Fibroblast of lung (primary cell): ENCODE measurements at regions not wholly inside any gene's neighbourhood (a gene's known extent, or its start where the extent isn't known, plus 50 kb on each side); places are given as distances from the start of the nearest gene placed in this dataset.

Source experiments
- DNase-seq, 2 donors: peaks; one replicate each; pipeline versions ENCODE4 v3.0.0 to v3.0.0-alpha.2; 2010; ENCODE audit warnings: low read depth in 2 of 2
- H2AFZ ChIP-seq: 2 replicates; pipeline ENCODE4 v1.5.1; 2012; ENCODE audit warnings: low read length, control low read depth, inconsistent platforms
- H3K27ac ChIP-seq: 2 replicates; pipeline ENCODE4 v1.5.1; 2011; ENCODE audit warnings: low read length, control low read depth; ENCODE audit not compliant: insufficient read depth
- H3K27me3 ChIP-seq: 2 replicates; pipeline ENCODE4 v1.5.1; 2011; ENCODE audit warnings: mild to moderate bottlenecking, low read length; ENCODE audit not compliant: control insufficient read depth, insufficient read depth
- H3K36me3 ChIP-seq: 2 replicates; pipeline ENCODE4 v1.5.1; 2011; ENCODE audit warnings: low read length; ENCODE audit not compliant: control insufficient read depth, insufficient read depth
- H3K4me1 ChIP-seq: 2 replicates; pipeline ENCODE4 v1.5.1; 2011; ENCODE audit warnings: low read length; ENCODE audit not compliant: control insufficient read depth, insufficient read depth; ENCODE audit errors: extremely low read depth
- H3K4me2 ChIP-seq: 2 replicates; pipeline ENCODE4 v1.5.1; 2011; ENCODE audit warnings: low read length, control low read depth; ENCODE audit not compliant: insufficient read depth; ENCODE audit errors: extremely low read depth
- H3K4me3 ChIP-seq, 4 experiments: fragments of 200-600 bp in 1 of 4; sonication (generic) in 1 of 4; replicated peaks in 1 of 4; 2 replicates each; pipeline ENCODE4 v1.5.1; 2011 to 2016; ENCODE audit warnings: low read length in 4 of 4, low read depth in 3 of 4, mild to moderate bottlenecking in 3 of 4, control low read depth in 2 of 4, inconsistent platforms in 1 of 4, mixed read lengths in 1 of 4; ENCODE audit not compliant: insufficient read depth in 1 of 4; ENCODE audit errors: control extremely low read depth in 1 of 4
- H3K79me2 ChIP-seq: 2 replicates; pipeline ENCODE4 v1.5.1; 2012; ENCODE audit warnings: mild to moderate bottlenecking, low read length, inconsistent platforms; ENCODE audit not compliant: control insufficient read depth, insufficient read depth
- H3K9ac ChIP-seq: 2 replicates; pipeline ENCODE4 v1.5.1; 2011; ENCODE audit warnings: mild to moderate bottlenecking, low read length, control low read depth; ENCODE audit not compliant: insufficient read depth
- H3K9me3 ChIP-seq: 2 replicates; pipeline ENCODE4 v1.5.1; 2012; ENCODE audit warnings: low read depth, low read length; ENCODE audit not compliant: control insufficient read depth, insufficient read depth
- H4K20me1 ChIP-seq: 2 replicates; pipeline ENCODE4 v1.5.1; 2011; ENCODE audit warnings: low read length; ENCODE audit not compliant: control insufficient read depth, insufficient read depth; ENCODE audit errors: extremely low read depth
- EZH2 ChIP-seq: IDR thresholded peaks from 2 replicates; pipeline ENCODE4 v1.5.1; 2012; ENCODE audit warnings: low read length, control low read depth, mild to moderate bottlenecking; ENCODE audit errors: missing control alignments
- TF ChIP-seq, protein P1 (sequence below), 2 donors: IDR thresholded peaks in 1 of 2; conservative IDR thresholded peaks in 1 of 2; 1 replicate in 1 of 2; 2 replicates in 1 of 2; pipeline ENCODE4 v1.5.1; 2011 to 2012; ENCODE audit warnings: low read length in 2 of 2, control low read depth in 1 of 2, inconsistent platforms in 1 of 2, low read depth in 1 of 2, mild to moderate bottlenecking in 1 of 2

GRCh38 chr13:44726778-44727177 is 150.6 kb upstream of the TSC22D1 start:
- Histone ChIP-seq H3K4me3 (no peak overlapping the region), H3K9ac (no peak overlapping the region), H4K20me1 (no peaks in the 10 kb centered on the region), H3K27ac (peak overlapping the region; percentile 64), H3K9me3 (no peaks in the 10 kb centered on the region), H3K4me1 (peaks cover 4% of the 10 kb centered on the region), H3K27me3 (no peaks in the 10 kb centered on the region), H3K79me2 (no peaks in the 10 kb centered on the region), H3K4me2 (no peak overlapping the region), H3K36me3 (no peaks in the 10 kb centered on the region), H2AFZ (no peak overlapping the region)
- no peak for DNase-seq
- TF ChIP-seq EZH2: no peak
- TF ChIP-seq, protein P1, sequence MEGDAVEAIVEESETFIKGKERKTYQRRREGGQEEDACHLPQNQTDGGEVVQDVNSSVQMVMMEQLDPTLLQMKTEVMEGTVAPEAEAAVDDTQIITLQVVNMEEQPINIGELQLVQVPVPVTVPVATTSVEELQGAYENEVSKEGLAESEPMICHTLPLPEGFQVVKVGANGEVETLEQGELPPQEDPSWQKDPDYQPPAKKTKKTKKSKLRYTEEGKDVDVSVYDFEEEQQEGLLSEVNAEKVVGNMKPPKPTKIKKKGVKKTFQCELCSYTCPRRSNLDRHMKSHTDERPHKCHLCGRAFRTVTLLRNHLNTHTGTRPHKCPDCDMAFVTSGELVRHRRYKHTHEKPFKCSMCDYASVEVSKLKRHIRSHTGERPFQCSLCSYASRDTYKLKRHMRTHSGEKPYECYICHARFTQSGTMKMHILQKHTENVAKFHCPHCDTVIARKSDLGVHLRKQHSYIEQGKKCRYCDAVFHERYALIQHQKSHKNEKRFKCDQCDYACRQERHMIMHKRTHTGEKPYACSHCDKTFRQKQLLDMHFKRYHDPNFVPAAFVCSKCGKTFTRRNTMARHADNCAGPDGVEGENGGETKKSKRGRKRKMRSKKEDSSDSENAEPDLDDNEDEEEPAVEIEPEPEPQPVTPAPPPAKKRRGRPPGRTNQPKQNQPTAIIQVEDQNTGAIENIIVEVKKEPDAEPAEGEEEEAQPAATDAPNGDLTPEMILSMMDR (conservative IDR thresholded peaks at IDR 0.05 in 1 of 2, IDR thresholded peaks at IDR 0.05 in 1 of 2; ENCODE audit: low read depth in 1 of 2, low read length in 2 of 2): no peak

GRCh38 chr13:44726214-44726613 is 150.1 kb upstream of the TSC22D1 start:
- H3K27me3 ChIP-seq: no peaks in the 10 kb centered on the region
- peak; percentile 55 to 95 for DNase-seq
- H4K20me1 ChIP-seq: no peaks in the 10 kb centered on the region
- no peaks in the 10 kb centered on the region for H3K36me3 ChIP-seq
- no peak overlapping the region for H3K4me2 ChIP-seq
- H2AFZ ChIP-seq: no peak overlapping the region
- H3K4me3 ChIP-seq: no peak overlapping the region
- H3K79me2 ChIP-seq: no peaks in the 10 kb centered on the region
- H3K4me1 ChIP-seq: peaks cover 4% of the 10 kb centered on the region
- TF ChIP-seq, protein P1 (conservative IDR thresholded peaks at IDR 0.05 in 1 of 2, IDR thresholded peaks at IDR 0.05 in 1 of 2; ENCODE audit: low read depth in 1 of 2, low read length in 2 of 2): no peak
- TF ChIP-seq EZH2: no peak
- no peak overlapping the region for H3K9ac ChIP-seq
- H3K27ac ChIP-seq: peak overlapping the region; percentile 64
- H3K9me3 ChIP-seq: no peaks in the 10 kb centered on the region

- Histone ChIP-seq H3K9me3 (no peaks in the 10 kb centered on the region), H3K9ac (no peak overlapping the region), H3K4me3 (no peak overlapping the region), H3K79me2 (no peaks in the 10 kb centered on the region), H3K36me3 (no peaks in the 10 kb centered on the region), H3K4me1 (peaks cover 7% of the 10 kb centered on the region), H3K27me3 (no peaks in the 10 kb centered on the region), H3K27ac (peak overlapping the region; percentile 67), H3K4me2 (peak overlapping the region; percentile 25), H2AFZ (no peak overlapping the region), H4K20me1 (no peaks in the 10 kb centered on the region)
- no peak for TF ChIP-seq EZH2
- TF ChIP-seq, protein P1 (conservative IDR thresholded peaks at IDR 0.05 in 1 of 2, IDR thresholded peaks at IDR 0.05 in 1 of 2; ENCODE audit: low read depth in 1 of 2, low read length in 2 of 2): no peak
- peak; percentile 80 to 99 for DNase-seq
Observed at GRCh38 chr13:44719857-44720671, 143.9 kb upstream of the TSC22D1 start.
